Cardiac muscle cell (in vitro differentiated cells and primary cell): ENCODE measurements at regions not wholly inside any gene's neighbourhood (a gene's known extent, or its start where the extent isn't known, plus 50 kb on each side); places are given as distances from the start of the nearest gene placed in this dataset.

ENCODE experiments used
- DNase-seq, 2 donors: peaks; one replicate each; pipeline versions ENCODE4 v3.0.0 to v3.0.0-alpha.2; 2010 to 2017; ENCODE audit warnings: low read depth in 1 of 2, low spot score in 1 of 2
- H3K27ac ChIP-seq: fragments of 200-600 bp; sonication (generic); 2 replicates; pipeline ENCODE4 v1.5.1; 2016
- H3K27me3 ChIP-seq: fragments of 200-600 bp; sonication (generic); 2 replicates; pipeline ENCODE4 v1.6.0; 2016; ENCODE audit warnings: control low read depth
- H3K36me3 ChIP-seq: fragments of 200-600 bp; sonication (generic); 2 replicates; pipeline ENCODE4 v1.5.1; 2016; ENCODE audit warnings: control low read depth
- H3K4me1 ChIP-seq: fragments of 200-600 bp; sonication (generic); 2 replicates; pipeline ENCODE4 v1.8.1; 2017; ENCODE audit warnings: low read depth, mild to moderate bottlenecking, mixed run types
- H3K4me3 ChIP-seq: fragments of 200-600 bp; sonication (generic); 2 replicates; pipeline ENCODE4 v1.5.1; 2016; ENCODE audit warnings: mild to moderate bottlenecking
- H3K9me3 ChIP-seq: fragments of 200-600 bp; sonication (generic); 2 replicates; pipeline ENCODE4 v1.5.1; 2017; ENCODE audit warnings: low read depth, mild to moderate bottlenecking, control low read depth
- CTCF ChIP-seq: IDR thresholded peaks from 2 replicates; pipeline ENCODE4 v1.5.1; 2012; ENCODE audit warnings: low read depth, mild to moderate bottlenecking, low read length

- H3K4me3 ChIP-seq = no peak overlapping the region
- H3K4me1 ChIP-seq = no peaks in the 10 kb centered on the region
- no peaks in the 10 kb centered on the region for H3K36me3 ChIP-seq
- no peaks in the 10 kb centered on the region for H3K9me3 ChIP-seq
- no peaks in the 10 kb centered on the region for H3K27me3 ChIP-seq
- DNase-seq = no peak
- H3K27ac ChIP-seq = no peak overlapping the region
- TF ChIP-seq CTCF = no peak
Measured at GRCh38 chr6:82686719-82687118, 323.1 kb downstream of the TPBG start.

- Histone ChIP-seq H3K4me3 (no peak overlapping the region), H3K9me3 (no peaks in the 10 kb centered on the region), H3K27ac (no peak overlapping the region), H3K4me1 (no peaks in the 10 kb centered on the region), H3K27me3 (no peaks in the 10 kb centered on the region), H3K36me3 (no peaks in the 10 kb centered on the region)
- TF ChIP-seq CTCF = no peak
- no peak for DNase-seq
Measured at GRCh38 chr6:82687855-82688254, 324.2 kb downstream of the TPBG start.

- no peak for DNase-seq
- Histone ChIP-seq H3K4me1 (no peaks in the 10 kb centered on the region), H3K9me3 (no peaks in the 10 kb centered on the region), H3K27ac (no peak overlapping the region), H3K4me3 (no peak overlapping the region), H3K27me3 (no peaks in the 10 kb centered on the region), H3K36me3 (no peaks in the 10 kb centered on the region)
- TF ChIP-seq CTCF = no peak
Measured at GRCh38 chr6:82690283-82690682, 326.7 kb downstream of the TPBG start.

- Histone ChIP-seq H3K4me1 (no peaks in the 10 kb centered on the region), H3K4me3 (no peak overlapping the region)
- no peak for TF ChIP-seq CTCF
Measured at GRCh38 chr6:82691997-82692396, 328.4 kb downstream of the TPBG start.

GRCh38 chr6:82693094-82693493, 329.5 kb downstream of the TPBG start:
- no peaks in the 10 kb centered on the region for H3K4me1 ChIP-seq
- H3K4me3 ChIP-seq = no peak overlapping the region
- H3K27ac ChIP-seq = no peak overlapping the region
- no peak for TF ChIP-seq CTCF
- DNase-seq = no peak
- no peaks in the 10 kb centered on the region for H3K36me3 ChIP-seq
- no peaks in the 10 kb centered on the region for H3K27me3 ChIP-seq
- H3K9me3 ChIP-seq = no peaks in the 10 kb centered on the region

More at GRCh38 chr6:82691997-82692396, 328.4 kb downstream of the TPBG start:
- no peaks in the 10 kb centered on the region for H3K27me3 ChIP-seq
- DNase-seq = no peak
- no peaks in the 10 kb centered on the region for H3K36me3 ChIP-seq
- no peak overlapping the region for H3K27ac ChIP-seq
- no peaks in the 10 kb centered on the region for H3K9me3 ChIP-seq

GRCh38 chr6:82701341-82701740, 337.7 kb downstream of the TPBG start:
- no peak for DNase-seq
- H3K27ac ChIP-seq = no peak overlapping the region
- TF ChIP-seq CTCF = no peak
- H3K27me3 ChIP-seq = no peaks in the 10 kb centered on the region
- H3K36me3 ChIP-seq = no peaks in the 10 kb centered on the region
- no peaks in the 10 kb centered on the region for H3K4me1 ChIP-seq
- H3K9me3 ChIP-seq = no peaks in the 10 kb centered on the region
- H3K4me3 ChIP-seq = no peak overlapping the region
